HG03045 (cell line): ENCODE measurements at regions not wholly inside any gene's neighbourhood (a gene's known extent, or its start where the extent isn't known, plus 50 kb on each side); places are given as distances from the start of the nearest gene placed in this dataset.
"Not testable (repeated sequence)": the region's sequence is repeated elsewhere in the genome, so short reads cannot be mapped to it uniquely, and the experiment has no call there.

ENCODE experiments used
- ATAC-seq: cut with Tn5 transposase; IDR thresholded peaks from one replicate; pipeline ENCODE4 v1.9.1; 2021; ENCODE audit warnings: mild to moderate bottlenecking, moderate library complexity; ENCODE audit not compliant: unreplicated experiment

DNA sequence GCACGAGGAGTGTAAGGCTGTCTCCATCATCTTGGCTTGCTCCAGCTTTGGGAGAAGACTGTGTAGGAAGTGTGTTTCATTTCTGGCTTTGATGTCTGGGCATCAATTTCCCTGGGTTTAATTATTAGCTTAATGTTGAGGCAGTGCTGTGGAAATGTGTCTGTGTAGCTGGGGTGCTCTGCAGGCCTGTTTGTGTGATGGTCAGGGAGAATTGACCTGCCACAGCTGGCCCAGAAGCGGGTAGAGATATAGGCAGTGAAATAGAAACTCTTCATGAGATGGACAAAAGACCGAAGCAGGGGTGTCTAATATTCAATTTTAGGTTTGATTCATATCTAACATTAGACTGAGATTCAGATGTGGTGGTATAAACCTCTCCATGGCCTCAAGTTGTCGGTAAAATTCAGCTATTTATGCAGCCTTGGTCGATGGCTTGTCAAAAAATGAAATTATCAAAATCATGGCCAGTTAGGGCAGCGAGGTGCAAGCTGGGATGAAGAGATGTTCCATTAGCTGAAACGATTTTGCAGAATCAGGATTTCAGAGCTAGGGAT lies 95.3 kb upstream of the SNX9 start:
- ATAC-seq = no peak

DNA sequence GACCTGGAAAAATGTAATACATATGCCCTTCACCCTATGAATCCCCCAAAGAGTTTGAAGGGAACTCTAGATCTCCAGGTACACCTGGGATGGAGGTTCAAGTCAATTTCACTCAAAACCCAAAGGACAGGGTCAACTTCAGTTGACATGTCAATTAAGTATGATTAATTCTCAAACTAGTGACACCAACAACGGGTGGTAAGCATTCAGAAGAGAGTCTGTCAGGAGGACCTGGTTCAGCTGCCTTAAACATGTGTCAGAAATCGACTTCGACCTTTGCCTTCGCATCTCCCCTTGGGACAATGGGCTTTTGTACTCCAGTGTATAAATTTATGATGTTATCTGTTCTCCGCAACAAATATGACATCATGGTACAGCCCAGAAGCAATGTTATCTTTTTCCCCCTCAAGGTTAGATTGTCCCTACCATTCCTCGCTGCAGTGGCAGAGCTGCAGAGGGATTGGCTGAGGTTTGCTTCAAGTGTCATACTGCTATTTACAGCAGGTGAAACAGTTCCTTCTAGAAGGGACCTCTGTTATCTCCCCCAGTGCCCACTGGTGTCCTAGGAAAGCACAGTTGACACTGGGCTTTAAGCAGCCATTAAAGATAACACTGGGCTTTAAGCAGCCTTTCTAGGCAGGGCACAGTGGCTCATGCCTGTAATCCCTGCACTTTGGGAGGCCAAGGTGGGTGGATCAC lies 94.7 kb upstream of the SNX9 start:
- ATAC-seq = no peak

DNA sequence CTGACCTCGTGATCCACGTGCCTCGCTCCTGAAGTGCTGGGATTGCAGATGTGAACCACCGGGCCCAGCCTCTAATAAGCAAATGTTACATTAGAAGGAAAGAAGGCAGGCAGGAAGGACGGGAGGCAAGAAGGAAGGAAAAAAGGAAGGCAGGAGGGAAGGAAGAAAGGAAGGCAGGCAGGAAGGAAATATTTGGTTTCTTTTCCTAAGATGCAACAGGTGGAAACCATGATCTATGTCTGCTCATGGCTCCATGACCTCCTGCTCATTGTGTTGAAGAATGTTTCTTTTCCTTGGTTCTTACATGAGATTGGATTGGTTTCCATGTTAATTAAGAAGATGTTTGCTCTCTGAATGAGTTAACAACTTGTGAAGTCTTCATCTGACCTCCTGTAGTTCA lies 91.8 kb upstream of the SNX9 start:
- ATAC-seq = no peak

DNA sequence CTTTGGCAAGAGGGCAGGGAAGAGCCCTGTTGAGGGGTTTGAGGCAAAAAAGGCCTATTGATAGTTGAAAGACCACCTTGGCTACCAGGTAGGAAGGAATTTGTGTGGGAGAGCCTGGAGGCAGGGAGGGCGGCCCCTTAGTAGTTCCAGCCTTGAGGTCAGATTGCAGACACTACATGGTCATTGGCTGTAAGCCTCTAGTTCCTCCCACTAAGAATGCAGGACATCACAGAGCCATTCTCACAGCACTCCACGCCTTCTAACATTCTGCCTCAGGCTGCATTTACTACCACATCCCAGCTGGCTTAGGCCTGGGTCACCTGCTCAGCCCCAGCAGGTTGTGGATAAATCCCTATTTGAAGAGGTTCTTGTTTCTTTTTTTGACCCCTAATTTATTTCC lies 91.0 kb upstream of the SNX9 start:
- ATAC-seq = no peak

GRCh38 chr6:157732416-157733161 lies 90.5 kb upstream of the SNX9 start:
- ATAC-seq = no peak

DNA sequence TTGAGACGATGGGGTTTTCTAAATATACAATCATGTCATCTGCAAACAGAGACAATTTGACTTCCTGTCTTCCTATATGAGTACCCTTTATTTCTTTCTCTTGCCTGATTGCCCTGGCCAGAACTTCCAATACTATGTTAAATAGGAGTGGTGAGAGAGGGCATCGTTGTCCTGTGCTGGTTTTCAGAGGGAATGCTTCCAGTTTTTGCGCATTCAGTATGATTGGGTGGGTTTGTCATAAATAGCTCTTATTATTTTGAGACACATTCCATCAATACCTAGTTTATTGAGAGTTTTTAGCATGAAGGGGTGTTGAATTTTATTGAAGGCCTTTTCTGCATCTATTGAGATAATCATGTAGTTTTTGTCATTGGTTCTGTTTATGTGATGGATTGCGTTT lies 86.5 kb upstream of the SNX9 start:
- ATAC-seq = not testable (repeated sequence)

- no peak for ATAC-seq
Measured at GRCh38 chr6:157741321-157741947, 81.6 kb upstream of the SNX9 start.

DNA sequence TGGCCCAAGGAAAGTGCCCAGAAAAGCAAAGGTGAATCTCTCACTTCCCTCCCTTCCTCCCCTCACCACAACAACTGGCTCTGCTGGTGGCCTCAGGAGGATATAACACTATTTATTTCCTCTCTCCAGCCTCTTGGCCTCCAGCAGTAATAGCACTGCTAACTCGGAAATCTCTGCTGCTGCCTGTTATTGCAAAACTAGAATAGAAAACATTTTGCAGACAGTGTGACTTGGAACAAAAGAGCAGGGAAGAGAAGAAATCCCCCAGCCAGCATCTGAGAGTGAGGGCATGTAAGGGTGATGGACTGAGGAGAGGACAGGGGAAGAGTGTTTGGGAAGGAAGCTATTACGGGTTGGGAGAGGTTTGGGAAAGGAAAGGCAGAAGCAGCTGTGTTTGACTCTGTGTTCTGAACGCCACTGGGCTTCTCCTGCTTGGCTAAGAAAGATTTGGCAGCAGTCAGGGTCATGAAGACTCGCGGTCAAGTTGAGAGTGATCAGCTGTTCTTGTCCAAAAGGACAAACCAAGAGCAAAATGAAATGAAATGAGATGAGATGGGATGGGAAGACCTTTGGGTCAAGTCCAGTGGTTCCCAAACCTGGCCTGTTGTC lies 81.0 kb upstream of the SNX9 start:
- no peak for ATAC-seq

DNA sequence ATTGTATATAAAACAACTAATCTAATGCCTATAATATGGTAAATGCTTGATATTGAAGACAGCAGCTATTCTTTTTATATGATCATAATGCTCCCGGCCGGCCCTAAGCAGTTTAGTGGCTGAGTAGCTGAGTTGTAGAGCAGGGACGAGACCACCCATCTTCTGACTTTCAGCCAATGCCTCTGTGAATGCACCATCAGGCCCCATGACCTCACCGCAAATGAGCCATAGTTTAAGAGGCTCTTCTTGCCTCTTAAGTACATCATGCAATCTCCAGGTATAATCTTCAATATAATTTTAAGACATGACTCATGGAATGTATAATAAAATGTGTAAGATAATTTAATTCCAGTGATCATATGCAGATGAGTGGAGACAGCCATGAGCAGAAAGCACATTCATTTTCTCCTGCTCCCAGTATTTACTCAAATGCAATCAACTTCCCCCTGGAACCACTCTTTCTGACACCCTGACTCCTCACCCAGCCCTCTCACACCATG lies 78.9 kb upstream of the SNX9 start:
- ATAC-seq = no peak

DNA sequence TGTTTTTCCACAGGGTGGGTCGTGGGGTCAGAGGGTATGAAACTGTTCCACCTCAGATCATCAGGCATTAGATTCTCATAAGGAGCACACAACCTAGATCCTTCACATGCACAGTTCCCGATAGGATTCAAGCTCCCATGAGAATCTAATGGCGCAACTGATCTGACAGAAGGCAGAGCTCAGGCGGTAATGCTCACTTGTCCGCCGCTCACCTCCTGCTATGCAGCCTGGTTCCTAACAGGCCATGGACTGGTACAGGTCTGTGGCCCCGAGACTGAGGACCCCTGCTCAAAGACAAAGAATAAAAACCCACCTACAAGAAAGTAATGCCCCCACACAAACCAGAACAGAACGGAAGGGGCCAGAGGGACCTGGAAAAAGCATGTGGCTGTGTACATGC lies 76.1 kb upstream of the SNX9 start:
- ATAC-seq = no peak

GRCh38 chr6:157747370-157747769 lies 75.7 kb upstream of the SNX9 start:
- no peak for ATAC-seq

GRCh38 chr6:157748839-157749571 lies 74.0 kb upstream of the SNX9 start:
- ATAC-seq = no peak

- not testable (repeated sequence) for ATAC-seq
Measured at GRCh38 chr6:157750973-157751372, 72.1 kb upstream of the SNX9 start.

DNA sequence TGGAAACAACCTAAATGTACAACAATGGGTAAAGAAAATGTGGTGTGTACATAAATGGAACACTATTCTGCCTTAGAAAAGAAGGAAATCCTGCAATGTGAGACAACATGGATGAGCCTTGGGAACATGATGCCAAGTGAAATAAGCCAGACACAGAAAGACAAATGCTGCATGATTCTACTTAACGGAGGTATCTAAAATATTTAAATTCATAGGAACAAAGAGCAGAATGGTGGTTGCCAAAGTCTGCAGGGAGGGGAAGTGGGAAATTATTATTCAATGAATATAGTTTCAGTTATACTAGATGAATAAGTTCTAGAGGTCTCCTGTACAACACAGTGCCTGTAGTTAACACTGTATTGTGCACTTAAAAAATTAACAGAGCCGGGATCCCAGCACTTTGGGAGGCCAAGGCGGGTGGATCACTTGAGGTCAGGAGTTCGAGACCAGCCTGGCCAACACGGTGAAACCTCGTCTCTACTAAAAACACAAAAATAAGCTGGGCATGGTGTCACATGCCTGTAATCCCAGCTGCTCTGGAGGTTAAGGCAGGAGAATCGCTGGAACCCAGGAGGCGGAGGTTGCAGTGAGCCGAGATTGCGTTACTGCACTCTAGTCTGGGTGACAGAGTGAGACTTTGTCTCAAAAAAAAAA lies 71.4 kb upstream of the SNX9 start:
- ATAC-seq = no peak

- not testable (repeated sequence) for ATAC-seq
Measured at GRCh38 chr6:157752879-157753278, 70.2 kb upstream of the SNX9 start.

DNA sequence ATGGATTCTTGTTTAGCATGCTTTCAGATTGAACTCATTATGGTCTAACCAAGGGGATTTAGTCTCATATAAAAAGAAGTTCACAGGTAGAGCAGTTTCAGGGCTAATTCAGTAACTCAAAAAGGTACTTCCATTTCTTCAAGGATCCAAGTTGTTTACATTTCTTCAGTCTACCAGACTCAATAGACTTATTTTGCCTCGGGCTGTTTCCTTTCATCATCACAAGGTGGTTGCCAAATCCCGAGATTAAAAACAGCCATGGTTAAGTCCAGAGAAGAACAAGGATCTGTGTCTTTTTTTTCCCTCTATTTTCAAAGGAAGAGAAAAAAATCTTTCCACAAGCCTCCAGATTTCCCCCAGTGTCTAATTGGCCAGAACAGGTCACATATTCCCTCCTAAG lies 69.8 kb upstream of the SNX9 start:
- no peak for ATAC-seq

DNA sequence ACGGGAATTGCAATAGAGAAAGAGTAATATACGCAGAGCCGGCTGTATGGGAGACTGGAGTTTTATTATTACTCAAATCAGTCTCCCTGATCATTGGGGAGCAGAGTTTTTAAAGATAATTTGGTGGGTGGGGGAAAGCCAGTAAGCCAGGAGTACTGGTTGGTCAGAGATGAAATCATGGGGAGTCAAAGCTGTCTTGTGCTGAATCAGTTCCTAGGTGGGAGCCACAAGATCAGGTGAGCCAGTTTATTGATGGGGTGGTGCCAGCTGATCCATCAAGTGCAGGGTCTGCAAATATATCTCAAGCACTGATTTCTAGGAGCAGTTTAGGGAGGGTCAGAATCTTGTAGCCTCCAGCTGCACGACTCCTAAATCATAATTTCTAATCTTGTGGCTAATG lies 69.2 kb upstream of the SNX9 start:
- ATAC-seq = not testable (repeated sequence)

GRCh38 chr6:157754351-157754750 lies 68.7 kb upstream of the SNX9 start:
- ATAC-seq = no peak

GRCh38 chr6:157755032-157755745 lies 67.9 kb upstream of the SNX9 start:
- no peak for ATAC-seq
